ENCODE measurements at regions not wholly inside any gene's neighbourhood (a gene's known extent, or its start where the extent isn't known, plus 50 kb on each side); places are given as distances from the start of the nearest gene placed in this dataset.

GRCh38 chr13:44022196-44022595 lies 142.5 kb downstream of the LACC1 start:
- DNase-seq = peak in 1 of 2 experiments; percentile 15
- peaks cover 9% of the 10 kb centered on the region; the same call in 1 of the 2 replicates for H3K4me1 ChIP-seq
- intact Hi-C loops (cut with micrococcal nuclease; ENCODE audit: unreplicated experiment) = no loop called here
- TF ChIP-seq CTCF (IDR thresholded peaks at IDR 0.05; ENCODE audit: insufficient read depth in 1 of 2, low read depth in 1 of 2, low read length in 1 of 2, severe bottlenecking in 1 of 2, unreplicated experiment in 1 of 2) = no peak
- H3K4me3 Mint-ChIP-seq (ENCODE audit: unreplicated experiment) = no peak overlapping the region
- H3K4me3 ChIP-seq (ENCODE audit: low read depth, low read length) = no peak overlapping the region
- no peaks in the 10 kb centered on the region for H3K36me3 ChIP-seq (ENCODE audit: control insufficient read depth, insufficient read depth, low read length)
- no peaks in the 10 kb centered on the region for H3K4me1 Mint-ChIP-seq (ENCODE audit: low read depth, unreplicated experiment)
- POLR2A ChIA-PET = no interaction called here
- no peaks in the 10 kb centered on the region for H3K27me3 ChIP-seq (replicated peaks; ENCODE audit: control insufficient read depth, insufficient read depth, low read length)
- no peaks in the 10 kb centered on the region for H3K36me3 Mint-ChIP-seq (ENCODE audit: insufficient read depth, unreplicated experiment)
- H3K9me3 Mint-ChIP-seq (ENCODE audit: unreplicated experiment) = no peaks in the 10 kb centered on the region
- CTCF ChIA-PET = no interaction called here
- BruUV-seq (replicated peaks) = no TSS peak
- H3K9me3 ChIP-seq = no peaks in the 10 kb centered on the region
- no peak overlapping the region for H3K27ac Mint-ChIP-seq (ENCODE audit: unreplicated experiment)
- H3K27me3 Mint-ChIP-seq (ENCODE audit: insufficient read depth, unreplicated experiment) = no peaks in the 10 kb centered on the region

GRCh38 chr13:44024167-44024845 lies 144.6 kb downstream of the LACC1 start:
- CTCF ChIA-PET = no interaction called here
- no TSS peak for BruUV-seq (replicated peaks)
- no peaks in the 10 kb centered on the region for H3K4me1 Mint-ChIP-seq (ENCODE audit: low read depth, unreplicated experiment)
- H3K27ac Mint-ChIP-seq (ENCODE audit: unreplicated experiment) = no peak overlapping the region
- no peak overlapping the region for H3K4me3 Mint-ChIP-seq (ENCODE audit: unreplicated experiment)
- Histone ChIP-seq H3K4me1 (peaks cover 9% of the 10 kb centered on the region; the same call in 1 of the 2 replicates), H3K27me3 (replicated peaks; ENCODE audit: control insufficient read depth, insufficient read depth, low read length) (no peaks in the 10 kb centered on the region), H3K36me3 (ENCODE audit: control insufficient read depth, insufficient read depth, low read length) (no peaks in the 10 kb centered on the region), H3K9me3 (no peaks in the 10 kb centered on the region), H3K4me3 (ENCODE audit: low read depth, low read length) (no peak overlapping the region)
- no peaks in the 10 kb centered on the region for H3K36me3 Mint-ChIP-seq (ENCODE audit: insufficient read depth, unreplicated experiment)
- DNase-seq = no peak
- H3K27me3 Mint-ChIP-seq (ENCODE audit: insufficient read depth, unreplicated experiment) = no peaks in the 10 kb centered on the region
- peaks cover 2% of the 10 kb centered on the region for H3K9me3 Mint-ChIP-seq (ENCODE audit: unreplicated experiment)
- no peak for TF ChIP-seq CTCF (IDR thresholded peaks at IDR 0.05; ENCODE audit: insufficient read depth in 1 of 2, low read depth in 1 of 2, low read length in 1 of 2, severe bottlenecking in 1 of 2, unreplicated experiment in 1 of 2)
- intact Hi-C loops (cut with micrococcal nuclease; ENCODE audit: unreplicated experiment) = no loop called here
- POLR2A ChIA-PET = no interaction called here

GRCh38 chr13:44024846-44025195 lies 145.1 kb downstream of the LACC1 start:
- Mint-ChIP-seq H3K4me3 (ENCODE audit: unreplicated experiment) (no peak overlapping the region), H3K27ac (ENCODE audit: unreplicated experiment) (no peak overlapping the region), H3K36me3 (ENCODE audit: insufficient read depth, unreplicated experiment) (no peaks in the 10 kb centered on the region), H3K9me3 (ENCODE audit: unreplicated experiment) (peaks cover 7% of the 10 kb centered on the region), H3K27me3 (ENCODE audit: insufficient read depth, unreplicated experiment) (no peaks in the 10 kb centered on the region), H3K4me1 (ENCODE audit: low read depth, unreplicated experiment) (no peaks in the 10 kb centered on the region)
- H3K27me3 ChIP-seq (replicated peaks; ENCODE audit: control insufficient read depth, insufficient read depth, low read length) = no peaks in the 10 kb centered on the region
- DNase-seq = no peak
- no peak for TF ChIP-seq CTCF (IDR thresholded peaks at IDR 0.05; ENCODE audit: insufficient read depth in 1 of 2, low read depth in 1 of 2, low read length in 1 of 2, severe bottlenecking in 1 of 2, unreplicated experiment in 1 of 2)
- ChIA-PET CTCF (no interaction called here), POLR2A (no interaction called here)
- H3K36me3 ChIP-seq (ENCODE audit: control insufficient read depth, insufficient read depth, low read length) = no peaks in the 10 kb centered on the region
- no peak overlapping the region for H3K4me3 ChIP-seq (ENCODE audit: low read depth, low read length)
- no TSS peak for BruUV-seq (replicated peaks)
- intact Hi-C loops (cut with micrococcal nuclease; ENCODE audit: unreplicated experiment) = no loop called here
- H3K4me1 ChIP-seq = peaks cover 9% of the 10 kb centered on the region; the same call in 1 of the 2 replicates
- no peaks in the 10 kb centered on the region for H3K9me3 ChIP-seq

Data from Caco-2 (cell line).